ENCODE measurements at regions not wholly inside any gene's neighbourhood (a gene's known extent, or its start where the extent isn't known, plus 50 kb on each side); places are given as distances from the start of the nearest gene placed in this dataset.

GRCh38 chr3:107263269-107264021, 113.8 kb upstream of the CCDC54 start:
- H3K4me1 Mint-ChIP-seq, result peaks cover 5% of the 10 kb centered on the region
- intact Hi-C loops (cut with DNase I, micrococcal nuclease), result no loop called here
- ChIA-PET CTCF (interaction anchor here (0.6 to 1.2 kb wide), 2 partner anchors 8 to 24 kb away, joined by 3 read pairs; no protein-coding TSS in a partner anchor), POLR2A (interaction anchor here (0.6 kb wide), 1 partner anchor 157 kb away, joined by 4 read pairs; no protein-coding TSS in a partner anchor)
- no peaks in the 10 kb centered on the region for H3K36me3 Mint-ChIP-seq (ENCODE audit: low read depth)
- no peak overlapping the region for H3K27ac Mint-ChIP-seq
- H3K27me3 Mint-ChIP-seq, result peaks cover 6% of the 10 kb centered on the region
- ATAC-seq (no peak), DNase-seq (no peak)
- H3K9me3 Mint-ChIP-seq (ENCODE audit: low read depth), result no peaks in the 10 kb centered on the region
- H3K4me3 Mint-ChIP-seq, result no peak overlapping the region

- ChIA-PET CTCF (interaction anchor here (1.2 kb wide), 1 partner anchor 29 kb away, joined by 3 read pairs; no protein-coding TSS in a partner anchor), POLR2A (no interaction called here)
- H3K4me1 Mint-ChIP-seq, result peaks cover 5% of the 10 kb centered on the region
- no peaks in the 10 kb centered on the region for H3K36me3 Mint-ChIP-seq (ENCODE audit: low read depth)
- H3K27ac Mint-ChIP-seq, result no peak overlapping the region
- H3K4me3 Mint-ChIP-seq, result no peak overlapping the region
- peaks cover 2% of the 10 kb centered on the region for H3K27me3 Mint-ChIP-seq
- DNase-seq (no peak), ATAC-seq (no peak)
- no peaks in the 10 kb centered on the region for H3K9me3 Mint-ChIP-seq (ENCODE audit: low read depth)
- intact Hi-C loops (cut with DNase I, micrococcal nuclease), result no loop called here
These were observed 112.4 kb upstream of the CCDC54 start for GRCh38 chr3:107264888-107265287.

GRCh38 chr3:107265526-107265925, 111.7 kb upstream of the CCDC54 start:
- DNase-seq (no peak), ATAC-seq (no peak)
- Mint-ChIP-seq H3K4me1 (peaks cover 5% of the 10 kb centered on the region), H3K36me3 (ENCODE audit: low read depth) (no peaks in the 10 kb centered on the region), H3K4me3 (no peak overlapping the region), H3K27ac (no peak overlapping the region), H3K9me3 (ENCODE audit: low read depth) (no peaks in the 10 kb centered on the region), H3K27me3 (peaks cover 2% of the 10 kb centered on the region)
- ChIA-PET CTCF (no interaction called here), POLR2A (no interaction called here)
- intact Hi-C loops (cut with DNase I, micrococcal nuclease), result no loop called here

GRCh38 chr3:107268469-107268868, 108.8 kb upstream of the CCDC54 start:
- Mint-ChIP-seq H3K27me3 (peaks cover 9% of the 10 kb centered on the region), H3K27ac (no peak overlapping the region), H3K4me1 (peaks cover 4% of the 10 kb centered on the region), H3K36me3 (ENCODE audit: low read depth) (no peaks in the 10 kb centered on the region), H3K4me3 (no peak overlapping the region), H3K9me3 (ENCODE audit: low read depth) (no peaks in the 10 kb centered on the region)
- ChIA-PET POLR2A (no interaction called here), CTCF (interaction anchor here (0.9 to 1.5 kb wide), 4 partner anchors 16 to 161 kb away, joined by 3 to 4 read pairs (median 4); no protein-coding TSS in a partner anchor)
- no peak for ATAC-seq
- intact Hi-C loops (cut with DNase I, micrococcal nuclease), result no loop called here
- no peak for DNase-seq

- H3K27ac Mint-ChIP-seq, result no peak overlapping the region
- ATAC-seq (peak; percentile 6), DNase-seq (no peak)
- no peak overlapping the region for H3K4me3 Mint-ChIP-seq
- peaks cover 9% of the 10 kb centered on the region for H3K27me3 Mint-ChIP-seq
- H3K4me1 Mint-ChIP-seq, result no peaks in the 10 kb centered on the region
- ChIA-PET POLR2A (no interaction called here), CTCF (interaction anchor here (1.0 to 1.1 kb wide), 2 partner anchors 47 to 161 kb away, joined by 3 to 4 read pairs; no protein-coding TSS in a partner anchor)
- no peaks in the 10 kb centered on the region for H3K9me3 Mint-ChIP-seq (ENCODE audit: low read depth)
- no peaks in the 10 kb centered on the region for H3K36me3 Mint-ChIP-seq (ENCODE audit: low read depth)
- intact Hi-C loops (cut with DNase I, micrococcal nuclease), result no loop called here
These were observed 108.1 kb upstream of the CCDC54 start for GRCh38 chr3:107269136-107269535.

GRCh38 chr3:107271787-107272387, 105.4 kb upstream of the CCDC54 start:
- DNase-seq (no peak), ATAC-seq (no peak)
- Mint-ChIP-seq H3K36me3 (ENCODE audit: low read depth) (no peaks in the 10 kb centered on the region), H3K4me1 (no peaks in the 10 kb centered on the region), H3K27ac (no peak overlapping the region), H3K9me3 (ENCODE audit: low read depth) (no peaks in the 10 kb centered on the region), H3K27me3 (peaks cover 11% of the 10 kb centered on the region), H3K4me3 (no peak overlapping the region)
- ChIA-PET POLR2A (no interaction called here), CTCF (interaction anchor here (0.6 to 3.4 kb wide), 23 partner anchors 9 to 1876 kb away, joined by 3 to 20 read pairs (median 4); no protein-coding TSS in a partner anchor)
- intact Hi-C loops (cut with DNase I, micrococcal nuclease), result loop anchor here (1.0 to 5.0 kb wide), 3 partner anchors 31 to 275 kb away; no protein-coding TSS in a partner anchor

- ChIA-PET CTCF (interaction anchor here (0.7 to 3.4 kb wide), 13 partner anchors 10 to 1876 kb away, joined by 3 to 20 read pairs (median 5); no protein-coding TSS in a partner anchor), POLR2A (no interaction called here)
- DNase-seq (no peak), ATAC-seq (no peak)
- Mint-ChIP-seq H3K4me1 (no peaks in the 10 kb centered on the region), H3K36me3 (ENCODE audit: low read depth) (no peaks in the 10 kb centered on the region), H3K27ac (no peak overlapping the region), H3K9me3 (ENCODE audit: low read depth) (no peaks in the 10 kb centered on the region), H3K27me3 (peaks cover 11% of the 10 kb centered on the region), H3K4me3 (no peak overlapping the region)
- intact Hi-C loops (cut with DNase I, micrococcal nuclease), result loop anchor here (1.0 to 5.0 kb wide), 2 partner anchors 149 to 275 kb away; no protein-coding TSS in a partner anchor
These were observed 104.8 kb upstream of the CCDC54 start for GRCh38 chr3:107272471-107272870.

GRCh38 chr3:107272885-107273284, 104.4 kb upstream of the CCDC54 start:
- Mint-ChIP-seq H3K4me1 (no peaks in the 10 kb centered on the region), H3K36me3 (ENCODE audit: low read depth) (no peaks in the 10 kb centered on the region), H3K4me3 (no peak overlapping the region), H3K9me3 (ENCODE audit: low read depth) (no peaks in the 10 kb centered on the region), H3K27ac (no peak overlapping the region), H3K27me3 (peaks cover 11% of the 10 kb centered on the region)
- ChIA-PET CTCF (interaction anchor here (1.2 to 3.4 kb wide), 5 partner anchors 11 to 148 kb away, joined by 3 to 20 read pairs (median 13); no protein-coding TSS in a partner anchor), POLR2A (no interaction called here)
- intact Hi-C loops (cut with DNase I, micrococcal nuclease), result loop anchor here (1.0 to 5.0 kb wide), 2 partner anchors 148 to 274 kb away; no protein-coding TSS in a partner anchor
- ATAC-seq (no peak), DNase-seq (no peak)

GRCh38 chr3:107273771-107274170, 103.5 kb upstream of the CCDC54 start:
- no peak for ATAC-seq
- intact Hi-C loops (cut with DNase I, micrococcal nuclease), result loop anchor here in 1 of 2 experiments (5.0 kb wide), 1 partner anchor 274 kb away; no protein-coding TSS in a partner anchor

GRCh38 chr3:107275511-107275910, 101.7 kb upstream of the CCDC54 start:
- intact Hi-C loops (cut with DNase I, micrococcal nuclease), result no loop called here

More at GRCh38 chr3:107273771-107274170, 103.5 kb upstream of the CCDC54 start:
- H3K36me3 Mint-ChIP-seq (ENCODE audit: low read depth), result no peaks in the 10 kb centered on the region
- H3K27me3 Mint-ChIP-seq, result peaks cover 11% of the 10 kb centered on the region
- H3K9me3 Mint-ChIP-seq (ENCODE audit: low read depth), result no peaks in the 10 kb centered on the region
- H3K4me3 Mint-ChIP-seq, result no peak overlapping the region
- H3K27ac Mint-ChIP-seq, result no peak overlapping the region
- ChIA-PET POLR2A (no interaction called here), CTCF (interaction anchor here (0.5 to 3.4 kb wide), 7 partner anchors 8 to 301 kb away, joined by 3 to 20 read pairs (median 5); no protein-coding TSS in a partner anchor)
- H3K4me1 Mint-ChIP-seq, result no peaks in the 10 kb centered on the region
- DNase-seq, result no peak

GRCh38 chr3:107283948-107284347, 93.3 kb upstream of the CCDC54 start:
- Mint-ChIP-seq H3K27ac (no peak overlapping the region), H3K4me3 (no peak overlapping the region), H3K9me3 (ENCODE audit: low read depth) (no peaks in the 10 kb centered on the region), H3K4me1 (no peaks in the 10 kb centered on the region), H3K27me3 (peaks cover 9% of the 10 kb centered on the region), H3K36me3 (ENCODE audit: low read depth) (no peaks in the 10 kb centered on the region)
- ATAC-seq (no peak), DNase-seq (no peak)
- CTCF ChIA-PET, result interaction anchor here (0.6 to 2.2 kb wide), 4 partner anchors 11 to 401 kb away, joined by 3 to 13 read pairs (median 3); no protein-coding TSS in a partner anchor
- POLR2A ChIA-PET, result no interaction called here
- intact Hi-C loops (cut with DNase I, micrococcal nuclease), result no loop called here

More at GRCh38 chr3:107275511-107275910, 101.7 kb upstream of the CCDC54 start:
- Mint-ChIP-seq H3K27me3 (peaks cover 13% of the 10 kb centered on the region), H3K27ac (no peak overlapping the region), H3K9me3 (ENCODE audit: low read depth) (no peaks in the 10 kb centered on the region), H3K4me1 (no peaks in the 10 kb centered on the region), H3K4me3 (no peak overlapping the region), H3K36me3 (ENCODE audit: low read depth) (no peaks in the 10 kb centered on the region)
- no peak for DNase-seq
- ATAC-seq, result no peak
- POLR2A ChIA-PET, result no interaction called here
- CTCF ChIA-PET, result interaction anchor here (0.5 to 1.4 kb wide), 5 partner anchors 10 to 155 kb away, joined by 3 to 4 read pairs (median 3); no protein-coding TSS in a partner anchor
